ENCODE measurements at regions not wholly inside any gene's neighbourhood (a gene's known extent, or its start where the extent isn't known, plus 50 kb on each side); places are given as distances from the start of the nearest gene placed in this dataset.

DNA sequence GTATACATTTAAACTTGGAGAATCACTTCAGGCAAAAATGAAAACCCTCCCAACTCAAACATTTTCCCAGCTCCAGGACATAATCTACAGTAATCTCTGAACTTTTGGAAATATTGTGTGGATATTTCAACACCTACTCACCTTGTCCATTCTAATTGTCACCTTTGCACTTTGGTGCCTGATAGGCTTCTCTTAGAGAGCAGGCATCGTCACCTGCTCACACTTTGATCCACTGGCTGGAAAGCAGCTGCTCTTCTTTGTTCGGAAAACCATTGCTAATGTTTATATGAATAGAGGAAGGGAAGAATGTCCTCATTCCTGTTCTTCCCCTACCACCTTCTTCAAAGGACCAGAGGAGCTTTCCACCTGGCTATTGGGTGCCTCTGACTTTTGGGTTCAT is 411.2 kb downstream of the FGF9 start:
- 90% methylated on average over 2 of the region's 2 CpGs; no CpG with 5 or more reads in 1 of the 2 experiments for WGBS, 2 experiments (ENCODE audit: extremely low coverage in 1 of 2, insufficient coverage in 1 of 2, insufficient read length in 1 of 2, insufficient replicate concordance in 2 of 2, low coverage in 1 of 2, low lambda C conversion rate in 2 of 2, missing lambda C conversion rate in 1 of 2)
- no peaks in the 10 kb centered on the region for H3K79me2 ChIP-seq (ENCODE audit: control insufficient read depth in 1 of 2, insufficient read depth in 2 of 2, low read length in 2 of 2)
- no peak overlapping the region for H4K91ac ChIP-seq (replicated peaks; ENCODE audit: insufficient read length, low read length)
- H3K36me3 ChIP-seq (ENCODE audit: control insufficient read depth in 2 of 4, insufficient read depth in 4 of 4, low read length in 3 of 4), result no peaks in the 10 kb centered on the region
- no peak overlapping the region for H4K8ac ChIP-seq (ENCODE audit: extremely low read depth, insufficient read depth, low read length)
- no peaks in the 10 kb centered on the region for H3K23me2 ChIP-seq (ENCODE audit: low read depth, low read length)
- H3K23ac ChIP-seq (ENCODE audit: insufficient read length), result no peak overlapping the region
- peaks cover 5 to 19% (median 12%) of the 10 kb centered on the region in 4 experiments for H3K27me3 ChIP-seq (replicated peaks in 1 of 4; ENCODE audit: control insufficient read depth in 3 of 4, extremely low read depth in 1 of 4, insufficient read depth in 3 of 4, low read length in 3 of 4)
- H3K18ac ChIP-seq (ENCODE audit: extremely low read depth, low read length), result no peak overlapping the region
- no peak overlapping the region for H4K5ac ChIP-seq (ENCODE audit: insufficient read length, low read depth, low read length)
- POLR2A ChIA-PET (ENCODE audit: partially characterized antibody), result interaction anchor here (0.8 kb wide), 1 partner anchor 10 kb away, joined by 3 read pairs; no protein-coding TSS in a partner anchor
- H3K4me2 ChIP-seq (ENCODE audit: insufficient read depth in 1 of 2, low read depth in 2 of 2, low read length in 2 of 2), result no peak overlapping the region
- no peak overlapping the region for H2BK12ac ChIP-seq (ENCODE audit: low read depth, low read length)
- H3K4me1 ChIP-seq (replicated peaks in 1 of 4; ENCODE audit: control insufficient read depth in 3 of 4, insufficient read depth in 4 of 4, low read length in 3 of 4), result no peaks in the 10 kb centered on the region
- H4K20me1 ChIP-seq (replicated peaks in 1 of 2; ENCODE audit: control insufficient read depth in 1 of 2, insufficient read depth in 2 of 2, low read length in 2 of 2), result peaks cover 2 to 5% of the 10 kb centered on the region in 2 experiments
- TF ChIP-seq SP2 (IDR thresholded peaks at IDR 0.05; ENCODE audit: low read length), result no peak
- no peak for TF ChIP-seq EGR1 (IDR thresholded peaks at IDR 0.05; ENCODE audit: borderline replicate concordance, low read depth, low read length)
- TF ChIP-seq RFX5 (IDR thresholded peaks at IDR 0.05; ENCODE audit: borderline replicate concordance, low read depth, low read length), result no peak
- no peak for TF ChIP-seq CTBP2 (IDR thresholded peaks at IDR 0.05; ENCODE audit: borderline replicate concordance, insufficient read depth, insufficient read length, low read length)
- TF ChIP-seq TCF12 (IDR thresholded peaks at IDR 0.05; ENCODE audit: low read depth, low read length), result no peak
- TF ChIP-seq SIRT6 (IDR thresholded peaks at IDR 0.05; ENCODE audit: low read length), result no peak
- no peak for TF ChIP-seq ZNF274 (IDR thresholded peaks at IDR 0.05; ENCODE audit: borderline replicate concordance, extremely low read depth, low read length)
- no peak for TF ChIP-seq ASH2L (IDR thresholded peaks at IDR 0.05; ENCODE audit: low read length)
- no peak overlapping the region for H2BK20ac ChIP-seq (ENCODE audit: low read length)
- no peak overlapping the region for H3K27ac ChIP-seq (ENCODE audit: low read depth, low read length)
- no peak overlapping the region for H3K56ac ChIP-seq (replicated peaks; ENCODE audit: insufficient read length, low read depth, low read length)
- H2AFZ ChIP-seq (ENCODE audit: low read length), result no peak overlapping the region
- H3K79me1 ChIP-seq (ENCODE audit: low read depth, low read length), result no peaks in the 10 kb centered on the region
- H3K9me3 ChIP-seq (ENCODE audit: insufficient read depth in 2 of 2, low read depth in 1 of 2, low read length in 1 of 2), result no peaks in the 10 kb centered on the region
- no peak overlapping the region for H2BK5ac ChIP-seq (ENCODE audit: low read depth, low read length)
- H2BK15ac ChIP-seq (ENCODE audit: low read length), result no peak overlapping the region
- no peak for FAIRE-seq
- H3K4me3 ChIP-seq (ENCODE audit: extremely low read depth in 1 of 4, insufficient read depth in 2 of 4, low read depth in 3 of 4, low read length in 4 of 4), result no peak overlapping the region
- no peak overlapping the region for H2BK120ac ChIP-seq (replicated peaks; ENCODE audit: low read depth, low read length)
- no peak for DNase-seq (ENCODE audit: low read depth in 1 of 2, low spot score in 2 of 2)
- H2AK5ac ChIP-seq (ENCODE audit: low read depth, low read length), result no peak overlapping the region
- H3K4ac ChIP-seq (replicated peaks; ENCODE audit: insufficient read length, low read depth, low read length), result no peak overlapping the region
- no peak overlapping the region for H3K9ac ChIP-seq (replicated peaks in 1 of 4; ENCODE audit: extremely low read depth in 1 of 4, low read depth in 3 of 4, low read length in 3 of 4)
- no peak overlapping the region for H3K14ac ChIP-seq (ENCODE audit: insufficient read length)
- CTCF ChIA-PET (ENCODE audit: partially characterized antibody), result interaction anchor here (1.0 to 1.2 kb wide), 2 partner anchors 13 to 23 kb away, joined by 3 to 4 read pairs; no protein-coding TSS in a partner anchor
